ENCODE measurements at regions not wholly inside any gene's neighbourhood (a gene's known extent, or its start where the extent isn't known, plus 50 kb on each side); places are given as distances from the start of the nearest gene placed in this dataset.
"Not testable (repeated sequence)": the region's sequence is repeated elsewhere in the genome, so short reads cannot be mapped to it uniquely, and the experiment has no call there.

GRCh38 chr12:31819427-31819826 lies 90.6 kb upstream of the AMN1 start:
- DNase-seq, result no peak

GRCh38 chr12:31818623-31819268 lies 89.9 kb upstream of the AMN1 start:
- DNase-seq, result no peak

- DNase-seq, result no peak
Observed at GRCh38 chr12:31817120-31817519, 88.3 kb upstream of the AMN1 start.

GRCh38 chr12:31815096-31815495 lies 86.3 kb upstream of the AMN1 start:
- DNase-seq, result no peak

GRCh38 chr12:31813305-31813704 lies 84.5 kb upstream of the AMN1 start:
- DNase-seq, result no peak

- DNase-seq, result no peak
Observed at GRCh38 chr12:31807773-31808097, 78.9 kb upstream of the AMN1 start.

- not testable (repeated sequence) for DNase-seq
Observed at GRCh38 chr12:31807081-31807772, 78.4 kb upstream of the AMN1 start.

- DNase-seq, result not testable (repeated sequence)
Observed at GRCh38 chr12:31805681-31806080, 76.9 kb upstream of the AMN1 start.

- DNase-seq, result not testable (repeated sequence)
Observed at GRCh38 chr12:31804707-31805106, 75.9 kb upstream of the AMN1 start.

- DNase-seq, result no peak
Observed at GRCh38 chr12:31804185-31804504, 75.3 kb upstream of the AMN1 start.

- no peak for DNase-seq
Observed at GRCh38 chr12:31803306-31804184, 74.7 kb upstream of the AMN1 start.

GRCh38 chr12:31801872-31802271 lies 73.1 kb upstream of the AMN1 start:
- no peak for DNase-seq

GRCh38 chr12:31797230-31797872 lies 68.5 kb upstream of the AMN1 start:
- no peak for DNase-seq

GRCh38 chr12:31796270-31796951 lies 67.6 kb upstream of the AMN1 start:
- DNase-seq, result no peak

GRCh38 chr12:31794745-31795144 lies 65.9 kb upstream of the AMN1 start:
- DNase-seq, result no peak

- DNase-seq, result not testable (repeated sequence)
Observed at GRCh38 chr12:31791265-31791664, 62.4 kb upstream of the AMN1 start.

GRCh38 chr12:31790759-31791158 lies 61.9 kb upstream of the AMN1 start:
- DNase-seq, result no peak

GRCh38 chr12:31785318-31785717 lies 56.5 kb upstream of the AMN1 start:
- DNase-seq, result no peak

GRCh38 chr12:31783996-31784645 lies 55.3 kb upstream of the AMN1 start:
- DNase-seq, result no peak

- DNase-seq, result no peak
Observed at GRCh38 chr12:31783556-31783955, 54.7 kb upstream of the AMN1 start.

- DNase-seq, result no peak
Observed at GRCh38 chr12:31781894-31782540, 53.2 kb upstream of the AMN1 start.

- no peak for DNase-seq
Observed at GRCh38 chr12:31780096-31780495, 51.3 kb upstream of the AMN1 start.

Data from NCI-H187 treated with DMSO at 0.1 percent for 48 hours (cell line).